GM18861 (cell line): ENCODE measurements at regions not wholly inside any gene's neighbourhood (a gene's known extent, or its start where the extent isn't known, plus 50 kb on each side); places are given as distances from the start of the nearest gene placed in this dataset.
"Not testable (repeated sequence)": the region's sequence is repeated elsewhere in the genome, so short reads cannot be mapped to it uniquely, and the experiment has no call there.

Experiments used
- ATAC-seq: cut with Tn5 transposase; IDR thresholded peaks from one replicate; pipeline ENCODE4 v1.9.1; 2021; ENCODE audit not compliant: unreplicated experiment

DNA sequence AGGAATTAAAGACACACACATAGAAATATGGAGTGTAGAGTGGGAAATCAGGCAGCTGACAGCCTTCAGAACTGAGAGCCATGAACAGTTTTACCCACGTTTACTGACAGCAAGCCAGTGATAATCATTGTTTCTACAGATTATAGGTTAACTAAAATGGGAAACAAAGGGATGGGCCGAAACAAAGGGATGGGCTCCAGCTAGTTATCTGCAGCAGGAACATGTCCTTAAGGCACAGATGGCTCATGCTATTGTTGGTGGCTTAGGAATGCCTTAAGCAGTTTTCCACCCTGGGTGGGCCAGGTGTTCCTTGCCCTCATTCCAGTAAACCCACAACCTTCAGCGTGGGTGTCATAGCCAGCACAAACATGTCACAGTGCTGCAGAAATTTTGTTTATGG, 355.7 kb upstream of the INTU start:
- not testable (repeated sequence) for ATAC-seq

DNA sequence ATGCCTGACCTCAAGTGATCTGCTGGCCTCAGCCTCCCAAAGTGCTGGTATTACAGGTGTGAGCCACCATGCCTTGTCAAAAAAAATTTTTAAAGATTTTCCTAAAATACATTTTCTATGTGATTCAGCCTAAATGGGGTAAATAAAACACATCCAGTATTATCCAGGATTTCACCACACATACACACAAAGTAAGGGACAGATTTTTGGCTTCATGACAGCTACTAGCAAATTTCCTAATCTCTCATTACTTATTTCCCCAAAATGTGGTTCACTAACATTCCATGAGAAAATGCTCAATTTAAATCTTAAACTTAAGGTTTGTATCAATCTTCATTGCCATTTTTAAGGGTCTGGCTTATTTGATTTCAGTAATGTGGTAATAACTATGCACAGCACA, 348.5 kb upstream of the INTU start:
- no peak for ATAC-seq

DNA sequence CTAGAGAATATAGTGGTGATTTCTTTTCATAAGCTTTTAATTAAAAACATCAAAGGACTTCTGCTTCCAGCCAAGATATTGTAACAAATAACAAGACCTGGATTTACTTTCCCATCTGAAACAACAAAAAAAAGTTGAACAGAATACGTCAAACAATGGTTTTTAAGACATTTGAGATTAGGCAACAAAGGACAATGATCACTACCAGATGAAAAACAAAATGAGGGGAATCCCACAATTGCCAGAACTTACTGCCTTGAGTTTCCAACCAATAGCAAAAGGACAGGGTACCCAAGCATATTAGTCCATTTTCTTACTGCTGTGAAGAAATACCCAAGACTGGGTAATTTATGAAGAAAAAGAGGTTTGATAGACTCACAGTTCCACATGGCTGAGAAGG, 341.4 kb upstream of the INTU start:
- ATAC-seq = no peak

DNA sequence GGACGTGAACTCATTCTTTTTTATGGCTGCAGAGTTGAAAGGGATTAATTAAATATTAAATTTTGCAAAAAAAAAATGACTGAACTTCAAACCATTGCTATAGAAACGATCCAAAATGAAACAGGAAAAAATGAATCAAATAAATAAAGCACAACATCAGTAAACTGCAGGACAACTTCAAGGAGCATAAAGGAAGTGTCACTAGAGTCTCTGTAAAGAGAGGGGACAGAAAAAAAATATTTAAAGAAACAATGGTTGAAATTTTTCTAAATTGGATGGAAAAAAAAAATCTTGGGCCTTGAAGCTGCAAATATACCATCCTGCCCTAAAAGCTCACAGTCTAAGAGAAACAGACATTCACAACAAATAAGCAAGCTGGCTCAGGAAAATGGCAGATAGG, 339.3 kb upstream of the INTU start:
- no peak for ATAC-seq

DNA sequence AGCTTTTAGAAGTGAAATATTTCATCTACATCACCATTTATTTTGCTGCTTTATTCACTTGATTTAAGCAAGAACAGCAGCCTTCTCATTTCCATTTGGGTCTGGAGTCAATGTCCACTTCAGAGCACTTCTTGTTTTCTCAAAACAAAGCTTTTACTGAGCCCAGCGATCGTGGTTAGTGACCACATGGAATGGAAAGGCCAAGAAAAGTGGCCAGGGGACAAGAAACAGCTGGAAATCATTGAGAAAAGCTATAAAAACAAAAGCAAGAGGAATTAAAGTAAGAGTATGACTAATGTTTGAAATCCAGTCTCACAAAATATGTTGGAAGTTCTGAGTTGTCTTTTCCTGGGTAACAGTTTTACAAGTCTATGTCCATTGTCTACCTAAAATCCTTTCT, 328.4 kb upstream of the INTU start:
- ATAC-seq = no peak

DNA sequence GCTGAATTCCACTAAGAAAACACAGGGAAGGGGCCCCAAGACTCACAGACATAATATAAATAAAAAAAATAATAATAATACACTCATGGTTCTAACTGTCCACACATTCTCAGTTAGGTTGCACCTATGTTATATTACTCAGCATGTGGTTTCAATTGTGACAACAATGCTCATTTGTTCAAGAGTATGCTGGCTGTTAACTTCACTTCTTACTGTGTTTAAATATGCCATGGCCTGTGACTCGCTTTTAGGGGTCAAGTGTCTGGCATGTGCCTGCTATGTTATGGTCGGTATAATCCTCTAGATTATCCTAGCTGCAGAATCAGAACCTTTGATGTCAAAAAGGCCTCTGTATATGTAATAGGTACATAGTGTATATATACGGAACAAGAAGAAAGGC, 324.8 kb upstream of the INTU start:
- ATAC-seq = no peak

DNA sequence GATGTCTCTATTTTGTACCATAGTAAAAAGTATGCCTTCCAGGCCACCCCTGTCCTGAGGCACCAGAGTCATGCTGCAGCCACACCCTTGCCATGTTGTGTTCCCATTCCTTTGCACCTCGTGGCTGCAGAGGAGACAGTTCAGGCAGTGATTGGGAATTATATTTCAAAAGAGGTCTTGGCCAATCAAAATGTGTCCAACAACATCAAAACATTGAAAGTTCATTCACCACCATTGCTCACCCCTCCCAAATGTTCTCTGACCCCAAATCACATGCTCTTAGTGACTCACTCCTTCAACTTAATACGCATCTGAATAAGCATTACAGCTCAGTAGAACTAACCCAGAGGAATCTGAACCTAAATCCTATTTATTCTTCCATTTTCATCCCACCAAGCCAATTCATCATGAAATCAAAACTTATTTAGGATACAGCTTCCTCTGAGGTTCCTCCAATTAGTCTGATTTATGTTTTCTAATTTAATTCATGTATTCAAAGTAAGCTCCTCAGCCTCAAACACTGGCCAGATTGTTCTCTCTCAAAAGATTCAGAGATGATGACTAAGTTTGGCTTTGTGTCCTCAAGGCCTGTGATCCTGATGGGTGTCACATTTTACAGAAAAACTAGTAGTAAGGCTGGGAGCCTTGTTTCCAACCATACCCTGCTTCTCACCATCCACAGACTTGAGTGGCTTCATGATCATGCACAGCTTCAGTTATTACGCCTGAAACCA, 323.2 kb upstream of the INTU start:
- ATAC-seq = no peak

DNA sequence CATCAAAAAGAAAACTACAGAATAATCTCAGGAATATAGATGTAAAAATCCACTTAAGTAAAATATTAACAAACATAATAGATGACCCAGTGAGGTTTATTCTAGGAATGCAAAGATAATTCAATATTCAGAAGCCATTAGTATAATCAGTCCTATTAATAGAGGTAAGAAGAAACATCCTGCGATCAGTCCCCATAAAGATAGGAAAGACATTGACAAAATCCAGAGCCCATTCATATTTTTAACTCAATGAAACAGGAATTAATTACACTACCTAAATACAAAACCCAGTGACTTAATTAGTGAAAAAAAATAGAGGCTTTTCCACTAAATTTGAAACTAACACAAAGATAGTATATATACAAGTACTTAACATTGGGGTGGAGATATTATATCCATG, 321.4 kb upstream of the INTU start:
- ATAC-seq = no peak

DNA sequence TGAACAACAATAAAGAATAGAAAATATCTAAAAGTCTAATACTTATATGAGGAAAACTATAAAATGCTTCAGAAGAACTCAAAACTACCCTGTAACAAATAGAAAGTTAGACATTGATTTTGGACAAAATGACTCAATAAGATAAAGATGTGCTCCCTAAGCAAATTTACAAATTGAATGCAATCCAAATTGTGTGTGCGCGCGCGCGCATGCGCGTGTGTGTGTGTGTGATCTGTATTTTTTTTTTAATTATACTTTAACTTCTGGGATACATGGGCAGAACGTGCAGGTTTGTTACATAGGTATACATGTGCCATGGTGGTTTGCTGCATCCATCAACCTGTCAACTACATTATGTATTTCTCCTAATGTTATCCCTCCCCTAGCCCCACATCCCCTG, 320.8 kb upstream of the INTU start:
- ATAC-seq = no peak

DNA sequence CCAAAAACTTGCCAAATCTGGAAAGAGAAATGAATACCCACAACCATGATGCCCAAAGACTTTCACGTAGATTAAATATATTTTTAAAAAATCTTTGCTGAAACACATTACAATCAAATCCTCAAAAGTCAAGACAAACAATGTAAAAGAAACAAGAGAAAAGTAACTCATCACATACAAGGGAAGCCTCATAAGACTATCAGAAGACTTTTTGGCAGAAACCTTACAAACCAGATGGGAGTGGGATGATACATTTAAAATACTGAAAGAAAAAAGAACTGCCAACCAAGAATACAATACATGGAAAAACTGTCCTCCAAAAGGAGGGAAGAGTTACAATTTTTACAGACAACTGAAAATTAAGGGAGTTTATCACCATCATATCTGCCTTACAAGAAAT, 319.0 kb upstream of the INTU start:
- no peak for ATAC-seq

DNA sequence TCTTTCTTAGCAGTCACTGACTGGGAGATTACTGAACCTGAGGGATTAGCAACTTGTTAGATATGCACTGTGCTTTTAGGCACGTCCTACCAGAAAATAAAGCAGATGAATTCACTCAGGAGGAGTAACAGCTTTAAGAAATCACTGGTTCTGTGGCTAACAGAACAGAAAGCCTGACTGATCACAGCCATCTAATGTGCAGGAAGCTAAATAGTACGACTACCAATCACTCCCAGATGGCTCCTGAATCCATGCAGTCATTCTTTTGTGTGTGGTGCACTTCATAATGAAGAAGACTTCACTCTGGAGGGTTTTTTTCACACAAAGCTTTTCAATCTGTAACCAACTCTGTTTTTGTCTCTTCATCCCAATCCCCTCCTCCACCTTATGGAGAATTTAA, 305.3 kb upstream of the INTU start:
- ATAC-seq = no peak

DNA sequence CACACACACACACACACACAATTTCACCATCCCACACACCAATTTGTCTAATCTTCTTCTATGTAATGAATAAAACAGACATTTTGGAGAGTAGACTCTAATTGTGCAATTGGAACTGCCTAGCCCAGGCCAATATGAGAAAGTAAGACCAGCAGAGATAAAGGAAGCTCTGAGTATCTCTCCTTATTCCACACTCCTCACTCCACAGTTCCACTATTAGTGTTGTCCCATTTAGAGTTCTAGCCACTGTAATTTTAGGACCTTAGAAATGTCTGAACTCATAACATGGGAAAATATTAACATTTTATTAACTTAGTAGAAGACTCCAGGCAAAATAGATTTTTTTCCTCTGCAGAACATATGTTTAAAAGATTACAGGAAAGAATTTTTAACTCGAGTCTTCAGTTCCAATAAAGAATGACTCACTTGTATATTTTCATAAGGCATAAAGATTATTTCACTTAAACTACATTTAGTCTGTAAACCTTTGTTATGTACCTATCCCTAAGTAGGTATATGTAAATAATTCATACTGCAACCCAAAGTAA, 297.6 kb upstream of the INTU start:
- no peak for ATAC-seq

DNA sequence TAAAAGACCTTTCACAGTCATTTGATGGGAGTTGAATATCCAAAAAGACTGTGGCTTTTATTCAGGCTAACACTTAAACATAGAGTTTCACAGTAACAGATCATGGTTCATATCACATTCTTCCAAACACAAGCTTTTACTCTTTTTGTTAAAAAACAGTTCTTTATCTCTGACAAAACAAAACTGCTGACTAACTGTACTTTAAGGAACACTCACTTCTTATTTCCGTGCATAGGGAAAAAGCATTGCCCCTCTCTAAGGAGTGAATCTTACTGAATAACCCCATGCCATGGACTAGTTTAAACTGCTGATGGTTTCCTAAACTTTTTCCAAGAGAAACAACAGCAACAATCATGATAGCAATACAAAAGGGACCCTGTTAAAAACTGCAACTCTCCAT, 297.0 kb upstream of the INTU start:
- no peak for ATAC-seq

DNA sequence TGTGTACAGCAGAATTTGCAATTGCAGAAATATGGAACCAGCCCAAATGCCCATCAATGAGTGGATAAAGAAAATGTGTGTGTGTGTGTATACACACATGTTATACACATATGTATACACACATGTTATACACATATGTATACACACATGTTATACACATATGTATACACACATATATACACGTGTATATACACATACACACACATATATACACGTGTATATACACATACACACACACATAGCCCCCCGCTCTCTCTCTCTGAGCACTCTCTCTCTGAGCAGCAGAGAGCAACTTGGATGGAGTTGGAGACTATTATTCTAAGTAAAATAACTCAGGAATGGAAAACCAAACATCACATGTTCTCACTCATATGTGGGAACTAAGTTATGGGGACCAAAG, 289.6 kb upstream of the INTU start:
- not testable (repeated sequence) for ATAC-seq

DNA sequence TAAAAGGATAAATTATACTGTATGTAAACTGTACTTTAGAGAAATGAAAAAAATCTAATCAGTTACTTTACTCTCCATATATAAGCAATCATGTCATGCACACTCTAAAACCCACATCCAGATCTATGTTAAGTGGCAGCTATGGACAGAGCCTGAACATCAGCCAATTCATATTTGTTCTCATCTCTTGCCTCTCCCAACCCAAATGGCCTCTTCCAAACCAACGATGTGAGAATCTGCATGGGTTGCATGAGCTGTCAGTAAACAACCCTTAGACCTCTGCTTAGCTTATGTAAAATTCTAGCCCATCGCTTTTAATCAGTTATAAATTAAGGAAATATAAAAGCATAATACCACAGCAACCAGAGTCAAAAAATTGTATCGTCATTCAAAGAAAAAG, 288.7 kb upstream of the INTU start:
- no peak for ATAC-seq

DNA sequence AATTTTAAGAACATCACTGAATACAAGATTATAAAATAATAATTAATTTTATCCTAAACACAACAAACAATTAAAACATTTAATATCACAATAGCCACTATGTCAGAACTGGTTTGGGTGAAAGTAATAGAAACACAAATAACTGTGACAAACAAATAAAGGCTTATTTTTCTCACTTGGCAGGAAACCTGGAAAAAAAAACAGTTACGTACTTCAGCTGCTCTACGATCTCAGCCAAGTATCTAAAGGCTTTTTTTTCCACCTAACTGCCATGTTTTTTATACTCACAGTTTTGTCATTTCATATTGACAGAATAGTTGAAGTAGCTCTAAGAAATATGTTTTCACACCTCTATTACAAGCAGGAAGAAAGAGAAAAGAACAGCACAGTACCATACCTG, 284.8 kb upstream of the INTU start:
- ATAC-seq = no peak

DNA sequence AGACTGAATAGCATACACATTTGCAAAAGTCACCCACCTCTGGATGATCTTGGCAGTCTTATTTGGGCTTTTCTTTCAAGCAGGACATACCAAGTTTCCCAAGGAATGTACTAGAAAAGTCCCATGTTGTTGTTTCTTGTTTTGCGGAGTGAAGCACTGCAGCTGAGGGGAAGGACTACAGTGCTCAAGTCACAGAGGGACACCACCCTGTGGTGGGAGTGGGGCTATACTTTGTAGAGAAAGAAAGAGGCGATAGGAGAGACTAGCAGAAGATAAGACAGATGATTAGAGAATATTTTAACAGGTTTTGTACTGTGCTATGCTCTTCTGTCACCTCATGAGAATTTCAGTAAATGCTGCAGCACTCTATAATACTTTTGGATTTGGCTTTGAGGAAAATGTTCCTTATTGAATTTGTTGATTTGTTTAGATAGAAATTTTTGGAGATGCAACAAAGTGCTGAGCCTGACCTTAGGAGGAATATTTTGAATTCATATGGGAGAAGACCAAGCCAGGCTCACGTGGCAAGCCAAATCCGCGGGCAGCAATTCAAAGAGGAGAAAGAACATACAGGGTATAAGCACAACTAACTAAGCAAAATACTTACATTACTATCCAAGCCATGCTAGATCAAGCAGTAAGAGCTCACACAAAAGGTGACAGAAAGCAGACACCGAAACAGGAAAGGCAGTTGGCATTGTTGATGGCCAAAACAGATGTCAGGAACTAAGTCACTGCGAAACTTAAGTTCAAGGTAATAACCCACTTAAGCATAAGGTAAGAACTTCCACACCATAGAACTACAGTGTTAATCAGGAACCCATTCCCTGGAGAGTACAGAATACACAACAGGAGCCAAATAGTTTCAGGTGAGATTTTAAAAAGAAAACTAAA, 280.3 kb upstream of the INTU start:
- ATAC-seq = no peak

DNA sequence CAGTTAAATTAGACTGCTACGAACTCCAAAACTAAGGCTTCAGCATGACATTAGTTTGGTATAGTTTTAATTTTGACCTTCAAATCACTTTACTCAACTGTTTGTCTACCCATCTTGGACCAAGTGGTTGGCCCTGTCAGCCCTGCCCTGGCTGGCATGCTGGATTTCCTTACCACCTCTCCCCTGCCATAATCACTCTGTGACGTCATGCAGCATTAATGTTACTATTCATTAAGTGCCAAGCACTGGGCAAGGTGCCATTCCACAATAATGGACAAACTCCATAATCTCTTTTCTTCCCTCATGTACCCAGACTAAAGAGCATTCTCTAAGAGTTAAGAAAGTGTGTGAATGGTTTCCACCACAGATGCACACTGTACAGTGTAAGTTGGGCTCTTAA, 277.0 kb upstream of the INTU start:
- ATAC-seq = no peak

DNA sequence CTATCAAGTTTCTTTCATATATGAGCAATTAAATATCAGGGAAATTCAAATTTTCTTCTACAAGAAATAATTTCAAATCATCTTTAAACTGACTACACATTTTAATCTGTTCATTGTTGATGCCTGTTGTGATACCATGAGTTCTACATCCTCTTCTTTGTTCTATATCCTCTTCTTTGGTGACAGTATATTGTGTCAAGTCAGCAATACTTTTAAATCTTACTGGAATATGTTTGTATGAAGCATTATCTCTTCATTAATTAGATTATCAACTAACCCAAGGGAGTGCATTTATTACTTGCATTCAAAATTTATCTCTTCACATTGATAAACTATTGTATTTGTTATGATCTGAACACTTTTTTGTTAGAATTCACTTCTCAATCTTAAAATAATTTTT, 275.0 kb upstream of the INTU start:
- no peak for ATAC-seq

DNA sequence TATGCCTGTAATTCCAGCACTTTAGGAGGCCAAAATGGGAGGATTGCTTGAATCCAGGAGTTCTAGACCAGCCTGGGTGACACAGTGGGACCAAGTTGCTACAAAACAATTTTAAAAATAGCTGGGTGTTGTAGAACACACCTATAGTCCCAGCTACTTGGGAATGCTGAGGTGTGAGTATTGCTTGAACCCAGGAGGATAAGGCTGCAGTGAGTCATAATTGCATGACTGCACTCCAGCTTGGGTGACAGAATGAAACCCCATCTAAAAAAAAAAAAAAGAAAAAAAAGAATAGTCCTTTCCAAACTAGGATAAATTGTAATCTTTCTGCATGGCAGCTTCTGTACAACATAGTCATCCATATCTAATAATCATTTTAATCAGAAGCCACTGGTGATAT, 270.1 kb upstream of the INTU start:
- ATAC-seq = no peak

DNA sequence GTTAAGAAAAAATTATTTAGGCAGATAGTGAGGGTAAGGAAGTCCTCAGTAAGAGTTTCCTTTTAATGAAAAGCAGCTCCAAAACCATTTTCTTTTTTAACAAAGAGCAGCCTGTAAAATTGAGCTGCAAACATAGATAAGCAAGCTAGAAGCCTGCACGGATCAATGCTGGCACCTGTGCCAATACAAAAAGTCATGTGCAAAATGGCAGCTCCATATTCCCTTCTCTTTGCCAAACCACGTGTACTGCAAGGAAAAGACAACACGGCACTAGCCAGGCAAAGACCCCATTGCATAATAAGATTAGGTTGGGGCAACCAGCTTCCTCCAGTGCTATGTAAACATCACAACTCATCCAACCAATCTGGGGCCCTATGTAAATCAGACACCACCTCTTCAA, 268.4 kb upstream of the INTU start:
- no peak for ATAC-seq

DNA sequence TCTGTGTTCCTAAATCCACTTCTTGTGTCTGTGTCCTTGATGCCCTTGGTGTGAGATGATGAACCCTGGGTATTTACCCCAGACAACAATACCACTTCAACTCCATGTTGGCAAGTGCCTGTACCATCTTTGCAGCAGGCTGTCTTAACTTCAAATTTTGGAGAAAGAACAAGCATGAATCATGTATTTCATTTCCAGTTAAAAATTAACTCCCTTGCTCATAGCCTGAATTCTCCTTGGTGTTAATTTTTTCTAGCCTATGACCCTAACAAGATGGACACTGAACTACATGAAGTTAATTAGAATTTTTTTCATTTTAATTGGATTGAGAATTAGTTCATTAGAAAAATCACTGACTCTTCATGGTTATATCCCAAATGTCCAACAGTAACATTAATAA, 267.8 kb upstream of the INTU start:
- no peak for ATAC-seq
